AG08395 (cell line): ENCODE measurements at regions not wholly inside any gene's neighbourhood (a gene's known extent, or its start where the extent isn't known, plus 50 kb on each side); places are given as distances from the start of the nearest gene placed in this dataset.
A peak's percentile ranks its signal among the peaks of the same experiment; 100 is the strongest.
"Not testable (repeated sequence)": the region's sequence is repeated elsewhere in the genome, so short reads cannot be mapped to it uniquely, and the experiment has no call there.

ENCODE experiments used
- DNase-seq: peaks from one replicate; pipeline ENCODE4 v3.0.0; 2012; ENCODE audit warnings: mixed read lengths, low spot score

DNA sequence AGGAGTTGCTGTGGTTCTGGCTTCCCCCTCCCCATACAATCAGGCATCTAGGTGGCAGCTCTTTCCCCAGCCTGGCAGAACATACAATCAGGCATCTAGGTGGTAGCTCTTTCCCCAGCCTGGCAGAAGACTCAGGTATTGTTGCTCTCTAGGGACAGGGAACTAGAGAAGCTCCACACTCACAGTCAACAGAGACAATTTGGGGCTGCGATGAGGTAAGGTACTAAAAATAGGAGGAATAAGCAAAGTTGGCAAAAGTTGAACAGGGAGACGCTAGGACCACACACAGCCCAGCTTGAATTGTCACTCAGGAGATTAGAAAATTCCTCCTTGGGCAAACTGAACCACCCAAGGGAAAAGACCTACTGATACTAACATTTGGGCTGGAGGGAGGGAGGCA, 315.5 kb upstream of the CDH5 start:
- DNase-seq: no peak

DNA sequence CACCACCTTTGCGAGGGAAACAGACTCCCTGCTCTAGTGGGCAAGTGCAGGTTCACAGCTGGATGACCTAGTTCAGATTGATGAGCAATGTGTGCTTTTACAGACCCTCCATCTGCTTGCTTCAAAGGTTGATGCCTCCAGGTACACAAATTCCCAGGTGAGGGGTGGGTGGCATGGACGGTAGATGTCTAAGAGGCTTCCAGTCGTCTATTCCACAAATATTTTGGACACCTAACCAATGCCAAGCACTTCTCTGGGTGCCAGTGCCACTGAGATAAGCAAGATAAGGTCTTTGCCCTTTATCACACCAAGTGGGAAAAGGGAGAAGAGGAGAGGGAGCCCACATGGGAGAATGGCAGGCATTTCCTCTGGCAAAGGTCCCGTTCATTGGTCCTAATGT, 316.6 kb upstream of the CDH5 start:
- no peak for DNase-seq

DNA sequence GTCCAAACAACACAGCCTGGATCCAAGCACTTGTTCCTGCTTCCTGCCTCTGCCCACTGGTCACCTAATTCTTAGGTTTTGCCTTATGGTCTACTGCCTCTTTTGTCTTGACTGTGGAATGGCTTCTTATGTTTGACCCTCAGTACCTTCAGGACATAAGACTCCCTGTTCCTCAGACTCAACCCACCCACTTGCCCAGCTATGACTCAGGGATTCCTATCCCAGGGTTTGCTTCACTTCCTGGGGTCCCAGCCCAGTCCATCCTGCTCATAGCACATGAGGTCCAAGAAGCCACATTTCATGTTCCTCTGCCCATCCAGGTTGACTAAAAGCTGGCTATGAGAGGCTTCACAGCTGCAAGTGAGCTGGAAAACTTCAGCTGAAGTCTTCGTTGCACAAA, 320.9 kb upstream of the CDH5 start:
- DNase-seq: no peak

DNA sequence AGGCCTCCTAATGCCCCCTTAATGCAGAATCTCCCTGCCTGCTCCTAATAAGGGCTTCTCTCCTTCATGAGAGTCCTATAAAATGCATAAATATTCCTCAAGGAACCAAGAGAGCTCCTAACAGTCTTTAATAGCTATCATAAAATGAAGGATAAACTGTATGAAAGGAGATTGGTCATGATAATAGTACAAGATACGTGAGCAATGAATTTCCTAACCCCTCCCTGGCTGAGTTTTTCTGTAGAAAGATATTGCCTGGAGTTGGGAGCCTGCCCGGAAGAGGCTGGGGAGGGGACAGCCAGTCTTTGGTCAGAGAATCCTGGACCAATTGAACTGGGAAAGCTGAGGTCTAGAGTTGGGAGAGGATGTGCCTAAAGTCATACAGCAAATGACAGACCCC, 321.9 kb upstream of the CDH5 start:
- DNase-seq: no peak

DNA sequence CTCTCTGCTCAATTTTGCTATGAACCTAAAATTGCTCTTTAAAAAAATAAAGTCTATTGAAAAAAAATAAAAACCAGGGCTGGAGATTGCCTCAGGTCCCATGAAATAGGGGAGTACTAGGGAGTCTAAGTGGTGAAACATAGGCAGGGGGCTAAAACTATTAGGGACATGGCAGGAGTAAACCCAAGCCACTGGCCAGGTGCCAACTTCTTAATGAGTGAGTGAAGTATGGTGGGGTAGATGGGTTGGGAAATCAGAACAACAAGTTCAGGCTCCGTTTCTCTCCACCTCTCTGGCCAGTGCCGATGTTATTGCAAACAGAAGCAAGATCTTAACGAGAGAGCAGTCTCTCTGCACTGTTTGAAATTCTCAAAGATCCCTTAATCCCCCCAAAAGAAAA, 322.4 kb upstream of the CDH5 start:
- no peak for DNase-seq

DNA sequence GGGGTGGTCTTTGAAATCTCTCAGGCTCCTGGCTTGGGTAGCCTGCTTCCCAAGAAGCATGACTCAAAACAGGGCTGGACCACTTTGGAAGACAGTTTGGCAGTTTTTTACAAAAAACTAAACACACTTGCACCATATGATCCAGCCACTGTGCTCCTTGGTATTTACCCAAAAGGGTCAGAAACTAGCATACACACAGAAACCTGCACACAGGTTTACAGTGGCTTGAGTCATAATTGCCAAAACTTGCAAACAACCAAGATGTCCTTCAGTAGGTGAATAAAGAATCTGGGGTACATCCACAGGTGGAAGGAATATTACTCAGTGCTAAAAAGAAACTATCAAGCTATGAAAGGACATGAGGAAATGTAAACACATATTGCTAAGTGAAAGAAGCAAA, 323.2 kb upstream of the CDH5 start:
- no peak for DNase-seq

DNA sequence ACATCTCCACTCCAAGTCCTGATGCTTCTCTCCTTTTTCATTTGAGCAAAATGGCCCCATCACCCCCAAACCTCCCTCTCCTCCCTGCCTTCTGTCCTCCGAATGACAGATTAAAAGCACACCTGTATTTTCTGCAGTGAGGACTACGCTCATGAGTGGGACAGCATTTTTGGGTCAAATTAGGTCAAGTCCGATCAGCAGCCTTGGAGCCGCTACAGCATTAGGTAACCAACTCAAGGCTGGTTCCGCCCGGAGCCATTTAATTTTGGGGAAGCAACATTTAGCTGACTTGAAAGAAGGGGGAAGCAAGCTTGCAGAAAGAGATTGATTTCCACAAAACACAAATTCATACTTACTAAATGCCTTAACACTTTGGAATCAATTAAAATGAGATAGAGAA, 324.1 kb upstream of the CDH5 start:
- DNase-seq: no peak

DNA sequence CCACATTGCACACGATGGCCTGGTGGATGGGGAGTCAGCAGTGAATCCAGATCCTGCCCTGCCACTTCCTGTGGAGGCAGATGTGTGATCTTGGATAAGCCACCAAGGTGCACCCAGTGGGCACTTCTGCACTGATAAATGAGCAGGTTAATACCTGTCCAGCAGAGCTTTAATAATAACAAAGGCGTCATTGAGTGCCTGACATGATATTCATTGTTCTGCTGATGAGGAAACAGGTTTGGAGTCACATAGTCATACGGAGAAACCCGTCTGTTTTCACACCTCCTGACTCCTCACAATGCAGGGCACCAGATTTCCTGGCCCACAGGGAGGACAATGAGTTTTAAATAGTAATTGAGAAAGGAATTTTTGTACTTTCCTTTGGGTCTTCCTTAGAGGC, 324.6 kb upstream of the CDH5 start:
- DNase-seq: no peak

DNA sequence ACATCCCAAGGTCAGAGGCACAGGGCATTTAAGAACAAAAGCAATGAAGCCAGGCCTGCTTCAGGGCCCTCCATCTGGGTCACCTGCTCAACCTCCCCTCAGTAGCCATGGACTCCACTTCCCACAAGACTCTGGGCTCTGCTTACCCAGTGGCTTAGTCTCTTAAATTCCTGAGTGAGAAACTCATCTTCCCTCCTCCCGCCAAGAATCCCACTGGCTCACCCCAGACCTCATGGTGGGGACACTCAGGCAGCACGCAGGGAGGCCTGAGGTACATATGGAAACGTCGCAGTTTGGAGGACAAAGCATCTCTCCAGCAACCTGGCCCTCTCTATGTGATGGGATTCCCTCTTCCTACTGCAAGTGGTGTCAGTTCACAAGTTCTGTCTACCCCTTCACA, 326.7 kb upstream of the CDH5 start:
- no peak for DNase-seq

DNA sequence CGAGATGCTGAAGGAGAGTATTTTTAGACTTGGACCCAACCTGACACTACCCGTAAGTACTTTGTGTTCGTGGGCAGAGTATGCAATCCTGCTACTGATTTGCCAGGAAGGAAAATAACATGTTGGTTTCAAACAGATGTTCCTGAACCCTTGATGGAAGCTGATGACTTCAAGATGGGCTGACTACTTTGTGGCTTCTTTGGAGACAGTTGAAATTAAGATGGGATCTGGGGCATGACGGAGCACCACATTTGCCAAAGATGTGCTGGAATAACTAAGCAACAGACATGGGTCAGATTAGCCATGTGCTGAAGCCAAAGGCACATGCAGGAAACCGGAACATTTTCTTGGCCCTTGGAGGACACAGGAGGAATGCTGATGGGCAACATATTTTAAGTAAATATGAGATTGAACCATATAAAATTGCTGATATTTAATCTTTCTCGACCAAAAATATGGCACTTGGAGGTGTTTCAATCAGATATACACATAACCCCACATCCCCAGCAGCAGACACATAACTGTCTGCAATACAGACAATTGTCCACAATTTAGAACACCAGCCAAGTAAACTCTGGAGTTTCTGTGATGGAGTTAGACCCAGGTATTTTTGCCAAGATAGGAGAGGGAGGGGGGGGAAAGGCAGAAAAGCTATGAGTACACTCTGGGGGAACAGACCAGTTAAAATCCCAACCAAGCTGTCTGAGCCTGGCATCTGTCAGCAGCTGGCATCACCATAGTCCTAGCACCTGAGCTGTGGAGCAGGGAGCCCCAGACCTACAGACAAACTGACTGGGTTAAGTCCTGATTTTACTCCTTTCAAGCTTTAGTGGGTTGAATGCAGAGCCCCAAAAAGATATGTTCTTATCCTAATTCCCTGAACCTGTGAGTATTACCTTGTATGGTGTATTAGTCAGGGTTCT, 329.4 kb upstream of the CDH5 start:
- peak; percentile 88 for DNase-seq

DNA sequence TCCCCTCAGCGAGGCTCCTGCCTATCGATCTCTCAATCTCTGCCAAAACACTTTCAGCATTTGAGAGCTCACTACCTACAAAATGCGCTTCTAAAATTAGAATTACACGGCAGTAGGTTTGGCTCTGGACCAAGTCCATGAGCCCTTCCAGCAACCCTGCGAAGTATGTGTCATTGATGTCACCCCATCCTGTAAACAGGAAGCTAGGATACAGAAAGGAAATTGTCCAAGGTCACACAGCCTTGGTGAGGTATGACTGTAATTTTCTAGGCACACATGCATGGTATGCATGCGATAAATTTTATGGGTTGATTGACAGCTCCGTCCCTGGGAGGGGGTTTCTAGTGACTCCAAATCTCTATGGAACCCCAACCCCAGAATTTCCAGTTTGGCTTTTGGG, 330.3 kb upstream of the CDH5 start:
- peak; percentile 30 for DNase-seq

DNA sequence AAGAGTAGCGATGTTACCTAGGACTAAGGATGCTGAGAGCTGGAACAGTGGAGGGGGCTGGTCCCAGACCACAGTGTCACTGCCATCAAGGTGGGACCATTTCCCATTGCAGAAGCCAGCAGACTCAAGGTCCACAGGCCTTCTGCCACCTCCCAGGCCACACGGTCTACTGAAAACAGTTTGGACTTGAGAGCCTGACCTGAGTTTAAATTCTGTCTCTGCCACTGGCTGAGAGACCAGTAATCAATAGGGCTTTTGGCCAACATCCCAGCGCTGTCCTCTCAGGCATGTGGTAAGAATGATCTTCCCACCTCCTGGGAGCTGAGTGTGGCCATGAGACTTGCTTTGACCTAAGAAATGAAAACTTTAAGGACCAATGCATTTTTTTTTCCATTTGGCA, 331.4 kb upstream of the CDH5 start:
- no peak for DNase-seq

DNA sequence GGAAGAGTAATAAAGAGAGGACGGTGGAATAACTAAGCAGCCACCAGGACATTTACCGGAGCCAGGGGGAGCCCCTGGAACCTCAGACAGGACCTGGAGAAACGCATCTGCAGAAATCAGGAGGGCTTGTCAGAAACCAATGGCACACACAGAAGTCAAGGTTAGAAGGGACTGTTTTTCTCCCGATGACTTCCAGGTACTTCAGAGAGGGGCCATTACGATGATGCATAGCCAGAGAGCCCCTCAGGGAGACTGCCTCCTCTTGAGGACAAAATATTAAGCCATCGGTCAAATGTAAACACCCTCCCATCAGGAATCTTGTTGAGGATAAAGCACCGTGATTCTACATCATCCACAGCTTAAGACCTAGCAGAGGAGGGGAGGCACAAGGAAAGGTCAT, 333.6 kb upstream of the CDH5 start:
- DNase-seq: no peak

DNA sequence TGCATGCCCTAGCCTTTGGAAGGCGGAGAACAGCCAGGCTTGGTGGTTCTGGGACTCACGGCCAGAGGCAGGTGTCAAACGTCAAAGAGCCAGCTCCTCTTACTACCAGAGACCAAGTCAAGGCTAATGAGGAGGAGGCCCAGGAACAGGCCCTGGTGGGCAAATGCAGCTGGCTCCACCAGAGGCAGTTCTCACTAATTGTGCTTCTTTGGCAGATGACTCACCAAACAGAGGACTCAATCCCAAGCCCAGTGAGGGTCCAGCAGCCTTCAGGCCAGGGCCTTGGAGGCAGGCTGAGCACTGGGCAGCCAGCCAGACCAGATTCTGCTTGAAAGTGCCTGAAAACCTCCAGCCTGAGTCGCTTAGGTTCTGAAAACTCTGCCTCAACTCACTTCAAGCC, 336.5 kb upstream of the CDH5 start:
- DNase-seq: peak; percentile 31

DNA sequence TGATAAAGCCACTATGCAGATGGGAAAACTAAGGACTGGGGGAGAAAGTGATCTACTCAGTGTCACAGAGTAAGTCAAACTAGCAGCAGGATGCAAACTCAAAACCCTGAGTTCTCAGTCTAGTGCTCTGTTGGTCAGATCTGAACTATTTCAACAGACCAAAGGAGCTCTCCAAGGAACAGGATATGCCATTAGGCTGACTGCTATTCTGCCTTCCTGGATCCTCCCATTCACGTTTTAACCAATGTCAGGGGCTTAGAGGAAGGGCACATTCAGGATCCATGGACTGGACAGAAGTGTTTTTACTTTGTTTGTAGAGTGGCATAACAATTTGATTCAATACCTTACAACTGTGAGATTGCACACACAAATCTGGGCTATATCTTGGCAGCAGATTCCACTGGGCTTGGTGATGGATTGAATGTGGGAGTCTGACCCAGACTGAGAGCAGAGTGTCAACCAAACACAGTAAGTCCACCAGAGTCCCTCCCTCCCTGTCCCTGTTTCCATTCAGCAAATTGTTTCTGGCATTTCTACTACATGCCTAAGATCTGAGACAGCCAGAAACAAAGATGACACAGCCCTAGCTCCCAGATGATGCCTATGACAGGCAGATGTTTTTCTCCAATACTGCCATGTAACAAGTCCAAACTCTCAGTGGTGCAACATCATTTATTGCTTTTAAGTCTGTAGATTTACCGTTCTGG, 337.8 kb upstream of the CDH5 start:
- peak; percentile 91 for DNase-seq

DNA sequence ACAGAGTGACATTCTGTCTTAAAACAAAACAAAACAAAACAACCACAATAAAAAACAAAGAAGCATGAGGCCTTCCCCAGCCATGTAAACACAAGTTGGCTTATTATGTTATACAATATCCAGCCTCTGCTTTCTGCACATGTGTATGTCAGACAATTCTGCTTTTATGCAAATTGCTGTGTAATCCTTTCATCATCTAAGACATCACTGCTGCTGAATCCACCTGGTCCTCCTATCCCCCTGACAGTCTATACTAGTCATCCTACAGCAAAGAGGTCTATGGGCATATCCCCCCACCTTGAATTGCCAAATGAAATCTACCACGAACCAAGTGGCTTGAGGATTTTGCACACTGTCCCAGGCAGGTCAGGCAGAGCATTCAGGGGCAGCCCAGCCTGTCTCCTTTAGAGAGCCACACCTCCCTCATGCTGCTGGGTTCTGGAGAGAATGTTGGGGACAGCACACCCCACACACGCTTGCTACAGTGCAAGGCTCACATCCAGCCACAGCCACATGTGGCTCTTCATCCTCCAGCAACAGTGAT, 339.6 kb upstream of the CDH5 start:
- DNase-seq: no peak

DNA sequence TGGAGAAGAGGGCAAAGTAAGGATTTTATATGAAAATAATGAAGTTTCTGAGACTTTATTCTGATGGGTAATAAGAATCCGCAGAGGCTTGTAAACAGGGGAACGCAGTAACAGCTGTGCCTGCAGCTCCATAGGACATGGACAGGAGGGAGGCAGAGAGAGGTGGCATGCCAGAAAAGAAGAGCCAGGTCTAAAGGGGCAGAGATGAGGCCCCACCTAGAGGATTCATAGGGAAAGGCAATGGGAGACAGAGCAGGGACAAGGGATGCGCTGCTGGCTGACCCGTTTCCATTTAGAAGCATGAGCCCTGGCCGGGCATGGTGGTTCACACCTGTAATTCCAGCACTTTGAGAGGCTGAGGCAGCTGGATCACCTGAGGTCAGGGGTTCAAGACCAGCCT, 340.3 kb upstream of the CDH5 start:
- no peak for DNase-seq

DNA sequence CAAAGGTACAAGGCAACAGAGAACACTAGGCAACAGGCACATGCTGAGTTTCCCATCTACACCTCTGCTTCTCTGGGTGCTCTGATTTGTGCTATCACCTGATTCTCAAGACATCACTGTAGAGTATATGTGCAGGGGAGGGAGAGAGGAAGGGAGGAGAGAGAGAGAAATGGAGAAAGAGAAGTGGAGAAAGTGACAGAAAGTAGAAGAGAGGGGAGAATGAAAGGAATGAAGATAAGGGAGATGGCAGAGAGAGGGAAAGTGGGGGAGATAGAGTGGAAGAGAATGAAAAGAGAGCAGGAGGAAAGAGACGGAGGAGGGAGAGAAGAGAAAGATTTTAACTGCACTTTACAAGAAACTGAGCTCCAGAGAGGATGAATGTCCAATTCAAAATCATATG, 340.7 kb upstream of the CDH5 start:
- DNase-seq: no peak

DNA sequence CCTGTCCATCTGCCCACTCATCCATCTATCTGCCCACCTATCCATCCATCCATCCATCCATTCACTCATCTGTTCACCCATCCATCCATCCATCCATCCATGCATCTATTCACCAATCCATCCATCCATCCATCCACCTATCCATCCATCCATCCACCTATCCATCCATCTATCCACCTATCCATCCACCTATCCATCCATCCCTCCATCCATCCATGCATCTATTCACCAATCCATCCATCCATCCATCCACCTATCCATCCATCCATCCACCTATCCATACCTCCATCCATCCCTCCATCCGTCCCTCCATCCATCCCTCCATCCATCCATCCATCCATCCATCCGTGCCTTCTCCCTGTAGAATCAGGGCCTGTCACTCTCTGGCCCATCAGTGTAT, 341.9 kb upstream of the CDH5 start:
- DNase-seq: not testable (repeated sequence)

DNA sequence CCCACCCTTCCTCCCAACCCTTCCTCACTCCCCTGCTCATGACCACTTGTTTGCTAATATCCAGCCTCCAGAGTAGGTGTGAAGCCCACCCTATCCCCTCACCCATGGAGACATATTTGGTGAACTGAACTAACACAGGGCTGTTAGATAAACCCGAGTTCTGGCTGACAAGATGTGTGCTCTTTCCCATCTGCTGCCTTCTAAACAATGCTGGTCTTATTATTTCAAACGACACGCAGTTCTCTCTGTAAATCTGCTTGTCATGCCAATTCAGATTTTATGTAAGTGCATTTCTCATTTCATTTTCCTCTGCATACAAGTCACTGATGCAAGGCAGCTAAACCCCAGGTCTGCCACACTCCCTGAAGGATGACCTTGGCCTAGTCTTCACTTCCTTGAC, 343.0 kb upstream of the CDH5 start:
- no peak for DNase-seq

DNA sequence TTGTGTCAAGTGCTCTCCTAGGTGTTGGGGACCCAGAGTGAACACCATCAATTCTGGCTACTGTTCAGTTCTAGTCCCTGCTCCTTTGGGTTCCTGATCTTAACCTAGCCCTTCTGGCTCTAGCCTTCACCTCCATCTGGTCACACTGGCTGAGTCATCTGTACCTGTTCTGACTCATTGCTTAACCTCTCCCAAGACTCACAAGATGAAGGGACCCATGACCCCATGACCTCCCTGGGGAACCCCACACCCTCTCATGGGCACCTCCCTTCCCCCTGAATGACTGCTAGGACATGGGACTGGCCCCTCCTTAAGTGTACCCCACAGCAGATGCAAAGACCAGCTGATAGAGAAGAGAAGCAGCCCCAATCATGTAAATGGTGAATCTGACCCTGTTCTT, 345.8 kb upstream of the CDH5 start:
- peak; percentile 46 for DNase-seq

DNA sequence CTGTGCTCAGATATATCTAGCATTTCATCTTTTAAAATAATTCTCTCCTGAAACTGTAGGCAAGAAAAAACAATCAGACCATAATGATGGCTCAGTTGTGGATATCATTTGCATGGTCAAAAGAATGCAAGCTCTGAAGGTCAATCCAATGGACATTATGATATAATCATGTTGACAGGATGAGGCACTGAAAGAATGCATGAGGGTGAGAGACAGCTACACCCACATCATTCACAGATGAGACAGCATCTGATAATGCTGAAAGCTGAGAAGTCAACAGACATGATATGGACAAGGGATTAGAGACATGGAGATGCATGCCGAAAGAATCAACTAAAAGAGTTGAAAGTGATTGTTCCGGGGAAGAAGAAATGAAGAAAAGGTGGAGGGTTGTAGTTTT, 346.4 kb upstream of the CDH5 start:
- DNase-seq: peak; percentile 7

DNA sequence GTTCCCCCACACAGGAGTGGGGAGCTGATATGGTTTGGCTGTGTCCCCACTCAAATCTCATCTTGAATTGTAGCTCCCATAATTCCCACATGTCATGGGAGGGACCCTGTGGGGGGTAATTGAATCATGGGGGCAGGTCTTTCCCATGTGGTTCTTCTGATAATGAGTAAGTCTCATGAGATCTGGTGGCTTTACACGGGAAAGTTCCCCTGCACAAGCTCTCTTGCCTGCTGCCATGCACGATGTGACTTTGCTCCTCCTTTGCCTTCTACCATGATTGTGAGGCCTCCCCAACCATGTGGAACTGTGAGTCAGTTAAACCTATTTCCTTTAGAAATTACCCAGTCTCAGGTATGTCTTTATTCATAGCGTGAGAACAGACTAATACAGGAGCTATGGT, 347.0 kb upstream of the CDH5 start:
- DNase-seq: not testable (repeated sequence)
